ENCODE measurements at regions not wholly inside any gene's neighbourhood (a gene's known extent, or its start where the extent isn't known, plus 50 kb on each side); places are given as distances from the start of the nearest gene placed in this dataset.

- Histone ChIP-seq H3K4me3 (no peak overlapping the region), H3K27ac (no peak overlapping the region), H3K36me3 (no peaks in the 10 kb centered on the region), H3K27me3 (no peaks in the 10 kb centered on the region), H3K9me3 (no peaks in the 10 kb centered on the region), H3K4me1 (no peaks in the 10 kb centered on the region)
- intact Hi-C loops (cut with DNase I; ENCODE audit: low total_unique reads) (no loop called here), in situ Hi-C loops (cut with MboI; ENCODE audit: low sequenced_read_pairs in 4 of 4) (no loop called here)
- DNase-seq (no peak), ATAC-seq (no peak)
- TF ChIP-seq POLR2A (IDR thresholded peaks at IDR 0.05) (no peak), CTCF (IDR thresholded peaks at IDR 0.05 in 4 of 5, conservative IDR thresholded peaks at IDR 0.05 in 1 of 5) (no peak)
Observed at GRCh38 chrY:7518387-7518786, 606.8 kb upstream of the AMELY start.

- Histone ChIP-seq H3K36me3 (no peaks in the 10 kb centered on the region), H3K27ac (no peak overlapping the region), H3K9me3 (no peaks in the 10 kb centered on the region), H3K4me3 (no peak overlapping the region), H3K27me3 (no peaks in the 10 kb centered on the region), H3K4me1 (no peaks in the 10 kb centered on the region)
- TF ChIP-seq CTCF (IDR thresholded peaks at IDR 0.05 in 4 of 5, conservative IDR thresholded peaks at IDR 0.05 in 1 of 5): no peak
- TF ChIP-seq POLR2A (IDR thresholded peaks at IDR 0.05): no peak
- no peak for DNase-seq
- no peak for ATAC-seq
- intact Hi-C loops (cut with DNase I; ENCODE audit: low total_unique reads): no loop called here
- in situ Hi-C loops (cut with MboI; ENCODE audit: low sequenced_read_pairs in 4 of 4): no loop called here
Observed at GRCh38 chrY:7516268-7516667, 604.7 kb upstream of the AMELY start.

- no peak for DNase-seq
- Histone ChIP-seq H3K9me3 (no peaks in the 10 kb centered on the region), H3K27me3 (no peaks in the 10 kb centered on the region), H3K4me1 (no peaks in the 10 kb centered on the region), H3K4me3 (no peak overlapping the region), H3K36me3 (no peaks in the 10 kb centered on the region), H3K27ac (no peak overlapping the region)
- in situ Hi-C loops (cut with MboI; ENCODE audit: low sequenced_read_pairs in 4 of 4) (no loop called here), intact Hi-C loops (cut with DNase I; ENCODE audit: low total_unique reads) (no loop called here)
- no peak for TF ChIP-seq POLR2A (IDR thresholded peaks at IDR 0.05)
- no peak for TF ChIP-seq CTCF (IDR thresholded peaks at IDR 0.05 in 4 of 5, conservative IDR thresholded peaks at IDR 0.05 in 1 of 5)
- no peak for ATAC-seq
Observed at GRCh38 chrY:7515812-7516211, 604.3 kb upstream of the AMELY start.

- in situ Hi-C loops (cut with MboI; ENCODE audit: low sequenced_read_pairs in 4 of 4): no loop called here
- intact Hi-C loops (cut with DNase I; ENCODE audit: low total_unique reads): no loop called here
- ATAC-seq: no peak
Observed at GRCh38 chrY:7502896-7503295, 591.3 kb upstream of the AMELY start.

More at GRCh38 chrY:7502896-7503295, 591.3 kb upstream of the AMELY start:
- no peak for TF ChIP-seq CTCF (IDR thresholded peaks at IDR 0.05 in 4 of 5, conservative IDR thresholded peaks at IDR 0.05 in 1 of 5)
- no peak for TF ChIP-seq POLR2A (IDR thresholded peaks at IDR 0.05)
- H3K9me3 ChIP-seq: no peaks in the 10 kb centered on the region
- H3K4me3 ChIP-seq: no peak overlapping the region
- no peaks in the 10 kb centered on the region for H3K4me1 ChIP-seq
- DNase-seq: no peak
- H3K27ac ChIP-seq: no peak overlapping the region
- no peaks in the 10 kb centered on the region for H3K36me3 ChIP-seq
- no peaks in the 10 kb centered on the region for H3K27me3 ChIP-seq
